GM12878 (cell line): ENCODE measurements at regions not wholly inside any gene's neighbourhood (a gene's known extent, or its start where the extent isn't known, plus 50 kb on each side); places are given as distances from the start of the nearest gene placed in this dataset.

Source experiments
- ATAC-seq: fragments of 200-7000 bp; cut with Tn5 transposase; 3 replicates; pipeline ENCODE4 v1.9.1; 2020; ENCODE audit warnings: mild to moderate bottlenecking, moderate library complexity
- BruUV-seq: library from RNA; stranded (reverse); fragments of 400-500 nt; replicated peaks from 2 replicates; lab custom pipeline; 2021; lab: Mats Ljungman, UMichigan
- CTCF ChIA-PET: fragments of 300-600 bp; sonication (Branson Sonifier 250); formaldehyde crosslinking; extraction: SDS; loops from one replicate; lab custom pipeline; 2021; ENCODE audit warnings: inconsistent platforms; lab: Yijun Ruan, JAX
- POLR2A ChIA-PET: fragments of 350-600 bp; formaldehyde crosslinking; extraction: SDS; loops from one replicate; lab custom pipeline; 2021; ENCODE audit warnings: inconsistent platforms; lab: Charles Lee
- RAD21 ChIA-PET: fragments of 300-600 bp; sonication (Branson Sonifier 250); formaldehyde crosslinking; loops from one replicate; lab custom pipeline; 2023; ENCODE audit warnings: antibody characterized with exemption; ENCODE audit not compliant: unreplicated experiment; lab: Charles Lee
- SMC1A ChIA-PET: fragments of 300-600 bp; sonication (Branson Sonifier 250); formaldehyde crosslinking; loops from one replicate; lab custom pipeline; 2023; ENCODE audit not compliant: unreplicated experiment, uncharacterized antibody; lab: Charles Lee
- DNase-seq: peaks from one replicate; pipeline ENCODE4 v3.0.0-alpha.2; 2011; ENCODE audit warnings: low read depth, low spot score
- FAIRE-seq: peaks from 3 replicates; lab custom pipeline; 2011; peaks lifted over from hg19 to GRCh38; lab: Jason Lieb, UNC
- H2AFZ ChIP-seq: 2 replicates; pipeline ENCODE4 v1.6.0; 2011; ENCODE audit warnings: low read depth, low read length, control low read depth; ENCODE audit not compliant: control insufficient read depth
- H3K27ac ChIP-seq: 2 replicates; pipeline ENCODE4 v1.5.1; 2011; ENCODE audit warnings: control low read depth; ENCODE audit not compliant: control insufficient read depth, insufficient read depth
- H3K27me3 ChIP-seq, 2 experiments: replicated peaks in 1 of 2; 2 replicates each; pipeline versions ENCODE4 v1.6.0 to v1.6.1; 2011; ENCODE audit warnings: low read length in 1 of 2; ENCODE audit not compliant: control insufficient read depth in 2 of 2, insufficient read depth in 2 of 2
- H3K36me3 ChIP-seq, 2 experiments: 2 replicates each; pipeline ENCODE4 v1.5.1; 2011; ENCODE audit warnings: low read length in 1 of 2; ENCODE audit not compliant: control insufficient read depth in 2 of 2, insufficient read depth in 2 of 2
- H3K4me1 ChIP-seq: 2 replicates; pipeline ENCODE4 v1.6.1; 2011; ENCODE audit warnings: mild to moderate bottlenecking, low read length, moderate library complexity, mixed read lengths; ENCODE audit not compliant: control insufficient read depth, insufficient read depth
- H3K4me2 ChIP-seq: 2 replicates; pipeline ENCODE4 v1.6.0; 2011; ENCODE audit warnings: control low read depth; ENCODE audit not compliant: control insufficient read depth, insufficient read depth
- H3K4me3 ChIP-seq: fragments of 200-600 bp; sonication (generic); 2 replicates; pipeline ENCODE4 v1.5.1; 2016
- H3K79me2 ChIP-seq: 2 replicates; pipeline ENCODE4 v1.6.0; 2011; ENCODE audit warnings: low read length; ENCODE audit not compliant: control insufficient read depth, insufficient read depth
- H3K9ac ChIP-seq: 2 replicates; pipeline ENCODE4 v1.8.0; 2011; ENCODE audit warnings: low read length, control low read depth, mixed read lengths; ENCODE audit not compliant: control insufficient read depth, insufficient read depth
- H3K9me3 ChIP-seq: replicated peaks from 3 replicates; pipeline ENCODE4 v1.5.1; 2011; ENCODE audit warnings: mild to moderate bottlenecking, low read length; ENCODE audit not compliant: control insufficient read depth, insufficient read depth
- H4K20me1 ChIP-seq: 2 replicates; pipeline ENCODE4 v1.6.0; 2011; ENCODE audit not compliant: control insufficient read depth, insufficient read depth
- CBFB ChIP-seq: IDR thresholded peaks from 2 replicates; pipeline ENCODE4 v1.6.1; 2016; ENCODE audit warnings: antibody characterized with exemption, low read depth
- CBX3 ChIP-seq: fragments of 200-600 bp; sonication (generic); IDR thresholded peaks from 2 replicates; pipeline ENCODE4 v1.6.1; 2016; ENCODE audit warnings: low read depth, borderline replicate concordance
- CBX5 ChIP-seq: sonication (generic); IDR thresholded peaks from 2 replicates; pipeline ENCODE4 v1.6.1; 2016; ENCODE audit warnings: low read depth, moderate library complexity, mild to moderate bottlenecking, inconsistent platforms
- CUX1 ChIP-seq: IDR thresholded peaks from 2 replicates; pipeline ENCODE4 v1.6.1; 2012; ENCODE audit warnings: improper control_type of control experiment, low read depth, low read length; ENCODE audit not compliant: insufficient replicate concordance
- E2F4 ChIP-seq: IDR thresholded peaks from 2 replicates; pipeline ENCODE4 v1.6.1; 2012; ENCODE audit warnings: low read depth, low read length, improper control_type of control experiment
- KAT2A ChIP-seq: conservative IDR thresholded peaks from 2 replicates; pipeline ENCODE4 v1.6.1; 2011; ENCODE audit warnings: low read depth, low read length; ENCODE audit not compliant: control insufficient read depth
- MEF2A ChIP-seq: IDR thresholded peaks from 2 replicates; pipeline ENCODE4 v1.6.1; 2011; ENCODE audit warnings: low read depth, mild to moderate bottlenecking, low read length, moderate library complexity; ENCODE audit not compliant: insufficient read depth
- NFXL1 ChIP-seq: fragments of 450-650 bp; IDR thresholded peaks from 2 replicates; pipeline ENCODE4 v1.6.1; 2017; ENCODE audit warnings: antibody characterized with exemption, mild to moderate bottlenecking, borderline replicate concordance
- POLR2AphosphoS2 ChIP-seq: IDR thresholded peaks from 2 replicates; pipeline ENCODE4 v1.6.1; 2011; ENCODE audit warnings: low read depth, mild to moderate bottlenecking, low read length, improper control_type of control experiment, moderate library complexity
- POU2F2 ChIP-seq: IDR thresholded peaks from 3 replicates; pipeline ENCODE4 v1.6.1; 2011; ENCODE audit warnings: low read depth, mild to moderate bottlenecking, low read length, borderline replicate concordance
- RAD21 ChIP-seq: IDR thresholded peaks from 2 replicates; pipeline ENCODE4 v1.6.1; 2011; ENCODE audit warnings: mild to moderate bottlenecking, low read depth, low read length, moderate library complexity; ENCODE audit not compliant: insufficient read depth
- SMARCA5 ChIP-seq: fragments of 450-650 bp; IDR thresholded peaks from 2 replicates; pipeline ENCODE4 v1.6.1; 2017; ENCODE audit warnings: mild to moderate bottlenecking
- SPI1 ChIP-seq: IDR thresholded peaks from 2 replicates; pipeline ENCODE4 v1.6.1; 2011; ENCODE audit warnings: low read depth, mild to moderate bottlenecking, low read length, moderate library complexity, borderline replicate concordance; ENCODE audit not compliant: insufficient read depth
- STAT1 ChIP-seq: fragments of 450-650 bp; conservative IDR thresholded peaks from 2 replicates; pipeline ENCODE4 v1.6.1; 2014; ENCODE audit warnings: antibody characterized with exemption, mild to moderate bottlenecking
- TAF1 ChIP-seq: IDR thresholded peaks from 2 replicates; pipeline ENCODE4 v1.6.1; 2011; ENCODE audit warnings: mild to moderate bottlenecking, low read depth, low read length, borderline replicate concordance
- YY1 ChIP-seq: IDR thresholded peaks from 2 replicates; pipeline ENCODE4 v1.6.1; 2011; ENCODE audit warnings: low read depth, mild to moderate bottlenecking, low read length
- ZNF24 ChIP-seq: fragments of 450-650 bp; IDR thresholded peaks from 2 replicates; pipeline ENCODE4 v1.6.1; 2017; ENCODE audit warnings: antibody characterized with exemption, mild to moderate bottlenecking
- WGBS: methylation state at CpG from one replicate; pipeline ENCODE4 v1.1.6; 2016; ENCODE audit warnings: low lambda C conversion rate; ENCODE audit not compliant: insufficient replicate concordance, insufficient coverage; ENCODE audit errors: missing lambda C conversion rate; 5-methylcytosine and 5-hydroxymethylcytosine counted together
- in situ Hi-C: fragments of 300-500 bp; cut with MboI; formaldehyde crosslinking; loops from 9 replicates; pipeline ENCODE4 v1.14.3; 2018; ENCODE audit warnings: mixed read lengths
- intact Hi-C: fragments of 100-400 bp; cut with micrococcal nuclease; formaldehyde crosslinking; loops from one replicate; pipeline ENCODE4 v1.14.2; 2022; ENCODE audit not compliant: unreplicated experiment

- ChIA-PET SMC1A (interaction anchor here (1.6 to 2.2 kb wide), 2 partner anchors 11 kb away, joined by 3 to 5 read pairs; no protein-coding TSS in a partner anchor), POLR2A (no interaction called here), CTCF (interaction anchor here (0.7 kb wide), 1 partner anchor 48 kb away, joined by 3 read pairs; no protein-coding TSS in a partner anchor), RAD21 (no interaction called here)
- WGBS, result 55% methylated on average over 6 of the region's 6 CpGs
- H2AFZ ChIP-seq, result no peak overlapping the region
- no peak overlapping the region for H3K27ac ChIP-seq
- no peaks in the 10 kb centered on the region for H4K20me1 ChIP-seq
- no peaks in the 10 kb centered on the region for H3K36me3 ChIP-seq
- TF ChIP-seq RAD21, result no peak
- no peak for TF ChIP-seq CUX1
- no peak for TF ChIP-seq CBFB
- TF ChIP-seq STAT1, result no peak
- TF ChIP-seq TAF1, result no peak
- TF ChIP-seq CBX5, result no peak
- TF ChIP-seq MEF2A, result no peak
- no peak for TF ChIP-seq NFXL1
- TF ChIP-seq YY1, result no peak
- TF ChIP-seq E2F4, result no peak
- no peak for TF ChIP-seq KAT2A
- no peak for TF ChIP-seq SMARCA5
- TF ChIP-seq CBX3, result no peak
- no peak for TF ChIP-seq ZNF24
- TF ChIP-seq POLR2AphosphoS2, result no peak
- TF ChIP-seq SPI1, result no peak
- no peak for TF ChIP-seq POU2F2
- no peak overlapping the region for H3K9ac ChIP-seq
- no peaks in the 10 kb centered on the region for H3K4me1 ChIP-seq
- DNase-seq (no peak), FAIRE-seq (no peak), ATAC-seq (no peak)
- BruUV-seq, result no TSS peak
- no peak overlapping the region for H3K4me3 ChIP-seq
- intact Hi-C loops (no loop called here), in situ Hi-C loops (no loop called here)
- H3K27me3 ChIP-seq, result no peaks in the 10 kb centered on the region; a peak in 1 of 4 replicates
- H3K79me2 ChIP-seq, result no peaks in the 10 kb centered on the region
- no peaks in the 10 kb centered on the region for H3K9me3 ChIP-seq
- no peak overlapping the region for H3K4me2 ChIP-seq
These were observed 135.3 kb downstream of the MAIP1 start for GRCh38 chr2:200090683-200091082.
